ENCODE measurements at regions not wholly inside any gene's neighbourhood (a gene's known extent, or its start where the extent isn't known, plus 50 kb on each side); places are given as distances from the start of the nearest gene placed in this dataset.

GRCh38 chr9:118083161-118083560 is 379.0 kb downstream of the TLR4 start:
- DNase-seq = no peak

GRCh38 chr9:118088090-118088489 is 383.9 kb downstream of the TLR4 start:
- no peak for DNase-seq

GRCh38 chr9:118091226-118091625 is 387.0 kb downstream of the TLR4 start:
- no peak for DNase-seq

GRCh38 chr9:118091711-118092500 is 387.7 kb downstream of the TLR4 start:
- no peak for DNase-seq

- no peak for DNase-seq
Measured at GRCh38 chr9:118094387-118094786, 390.2 kb downstream of the TLR4 start.

GRCh38 chr9:118100529-118101419 is 396.6 kb downstream of the TLR4 start:
- DNase-seq = no peak

- DNase-seq = no peak
Measured at GRCh38 chr9:118104363-118104762, 400.2 kb downstream of the TLR4 start.

GRCh38 chr9:118108971-118109370 is 404.8 kb downstream of the TLR4 start:
- DNase-seq = no peak

GRCh38 chr9:118109542-118109941 is 405.3 kb downstream of the TLR4 start:
- no peak for DNase-seq

- no peak for DNase-seq
Measured at GRCh38 chr9:118121361-118121760, 417.2 kb downstream of the TLR4 start.

GRCh38 chr9:118128313-118128712 is 424.1 kb downstream of the TLR4 start:
- no peak for DNase-seq

- no peak for DNase-seq
Measured at GRCh38 chr9:118129541-118129940, 425.3 kb downstream of the TLR4 start.

- no peak for DNase-seq
Measured at GRCh38 chr9:118148990-118149389, 444.8 kb downstream of the TLR4 start.

- no peak for DNase-seq
Measured at GRCh38 chr9:118156846-118157245, 452.6 kb downstream of the TLR4 start.

- no peak for DNase-seq
Measured at GRCh38 chr9:118162716-118163115, 458.5 kb downstream of the TLR4 start.

GRCh38 chr9:118163751-118164150 is 459.5 kb downstream of the TLR4 start:
- no peak for DNase-seq

GRCh38 chr9:118165451-118165850 is 461.2 kb downstream of the TLR4 start:
- DNase-seq = no peak

- DNase-seq = peak; percentile 44
Measured at GRCh38 chr9:118170032-118170955, 466.1 kb downstream of the TLR4 start.

- no peak for DNase-seq
Measured at GRCh38 chr9:118177241-118177640, 473.0 kb downstream of the TLR4 start.

- no peak for DNase-seq
Measured at GRCh38 chr9:118183576-118183975, 479.4 kb downstream of the TLR4 start.

GRCh38 chr9:118187408-118187807 is 483.2 kb downstream of the TLR4 start:
- no peak for DNase-seq

GRCh38 chr9:118189615-118190014 is 485.4 kb downstream of the TLR4 start:
- no peak for DNase-seq

GRCh38 chr9:118192807-118193206 is 488.6 kb downstream of the TLR4 start:
- DNase-seq = no peak
